Gastrocnemius medialis (tissue), 4 donors: ENCODE measurements at regions not wholly inside any gene's neighbourhood (a gene's known extent, or its start where the extent isn't known, plus 50 kb on each side); places are given as distances from the start of the nearest gene placed in this dataset.

Experiments used
- ATAC-seq, 2 donors: fragments of 150-250 bp; one replicate each; pipeline ENCODE4 v1.9.1; 2016
- DNase-seq, 2 donors: peaks; one replicate each; pipeline ENCODE4 v3.0.0-alpha.2; 2019
- H3K27ac ChIP-seq, 4 donors: fragments of 200-600 bp; sonication (generic); 1 replicate in 1 of 4; 2 replicates in 3 of 4; pipeline ENCODE4 v1.5.1; 2016 to 2018; ENCODE audit warnings: mild to moderate bottlenecking in 2 of 4, moderate library complexity in 1 of 4
- H3K27me3 ChIP-seq, 3 donors: fragments of 200-600 bp; sonication (generic) in 2 of 3; 1 replicate in 1 of 3; 2 replicates in 2 of 3; pipeline versions ENCODE4 v1.5.1 to v1.6.0; 2016 to 2019; ENCODE audit warnings: mild to moderate bottlenecking in 1 of 3, moderate library complexity in 1 of 3
- H3K36me3 ChIP-seq, 2 donors: fragments of 200-600 bp; sonication (generic) in 1 of 2; one replicate each; pipeline ENCODE4 v1.5.1; 2017 to 2018
- H3K4me1 ChIP-seq, 2 donors: fragments of 200-600 bp; sonication (generic) in 1 of 2; one replicate each; pipeline ENCODE4 v1.5.1; 2016 to 2017; ENCODE audit warnings: mild to moderate bottlenecking in 2 of 2
- H3K4me3 ChIP-seq, 4 donors: fragments of 200-600 bp; sonication (generic) in 3 of 4; 1 replicate in 1 of 4; 2 replicates in 3 of 4; pipeline ENCODE4 v1.5.1; 2016 to 2019; ENCODE audit warnings: mild to moderate bottlenecking in 2 of 4
- H3K9me3 ChIP-seq, 3 donors: fragments of 200-600 bp; sonication (generic) in 2 of 3; 1 replicate in 1 of 3; 2 replicates in 2 of 3; pipeline ENCODE4 v1.5.1; 2016 to 2019
- POLR2A ChIP-seq, 2 donors: fragments of 450-650 bp; IDR thresholded peaks; one replicate each; pipeline ENCODE4 v1.6.1; 2017; ENCODE audit warnings: antibody characterized with exemption in 2 of 2, mild to moderate bottlenecking in 2 of 2, moderate library complexity in 2 of 2
- in situ Hi-C, 4 donors: fragments of 200-750 bp; cut with MboI; loops; one replicate each; pipeline versions ENCODE4 v1.15.0 to v1.8.0; 2017; ENCODE audit warnings: low sequenced_read_pairs in 4 of 4
- intact Hi-C: fragments of 100-400 bp; cut with DNase I; formaldehyde crosslinking; loops from one replicate; pipeline ENCODE4 v1.15.1; 2023; ENCODE audit warnings: low total_unique reads
- TF ChIP-seq, protein P1 (sequence below), 5 experiments: fragments of 450-650 bp in 3 of 5; fragments of 200-600 bp in 2 of 5; sonication (generic) in 2 of 5; IDR thresholded peaks in 4 of 5; conservative IDR thresholded peaks in 1 of 5; 1 replicate in 4 of 5; 2 replicates in 1 of 5; pipeline ENCODE4 v1.5.1; 2016 to 2019; ENCODE audit warnings: antibody characterized with exemption in 5 of 5, mild to moderate bottlenecking in 3 of 5, moderate library complexity in 3 of 5

DNA sequence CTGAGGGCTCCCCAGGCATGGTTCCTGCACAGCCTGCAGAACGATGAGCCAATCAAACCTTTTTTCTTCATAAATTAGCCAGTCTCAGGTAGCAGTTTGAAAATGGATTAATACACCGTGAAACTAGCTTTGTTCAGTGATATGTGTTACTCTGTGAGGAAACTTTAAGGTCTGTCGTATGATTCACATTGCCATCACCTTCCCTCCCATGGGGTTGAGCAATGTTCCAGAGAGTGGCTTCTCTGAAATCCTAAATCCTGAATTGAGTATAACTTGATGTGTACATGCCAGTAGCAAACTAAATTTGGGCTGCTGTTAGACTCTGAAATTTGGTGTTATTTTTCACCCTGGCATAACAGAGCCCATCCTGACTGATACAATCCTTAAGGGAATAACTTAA lies 866.4 kb upstream of the C9orf72 start:
- H3K9me3 ChIP-seq, result no peaks in the 10 kb centered on the region
- no peaks in the 10 kb centered on the region for H3K36me3 ChIP-seq
- H3K27me3 ChIP-seq, result no peaks in the 10 kb centered on the region
- TF ChIP-seq, protein P1, sequence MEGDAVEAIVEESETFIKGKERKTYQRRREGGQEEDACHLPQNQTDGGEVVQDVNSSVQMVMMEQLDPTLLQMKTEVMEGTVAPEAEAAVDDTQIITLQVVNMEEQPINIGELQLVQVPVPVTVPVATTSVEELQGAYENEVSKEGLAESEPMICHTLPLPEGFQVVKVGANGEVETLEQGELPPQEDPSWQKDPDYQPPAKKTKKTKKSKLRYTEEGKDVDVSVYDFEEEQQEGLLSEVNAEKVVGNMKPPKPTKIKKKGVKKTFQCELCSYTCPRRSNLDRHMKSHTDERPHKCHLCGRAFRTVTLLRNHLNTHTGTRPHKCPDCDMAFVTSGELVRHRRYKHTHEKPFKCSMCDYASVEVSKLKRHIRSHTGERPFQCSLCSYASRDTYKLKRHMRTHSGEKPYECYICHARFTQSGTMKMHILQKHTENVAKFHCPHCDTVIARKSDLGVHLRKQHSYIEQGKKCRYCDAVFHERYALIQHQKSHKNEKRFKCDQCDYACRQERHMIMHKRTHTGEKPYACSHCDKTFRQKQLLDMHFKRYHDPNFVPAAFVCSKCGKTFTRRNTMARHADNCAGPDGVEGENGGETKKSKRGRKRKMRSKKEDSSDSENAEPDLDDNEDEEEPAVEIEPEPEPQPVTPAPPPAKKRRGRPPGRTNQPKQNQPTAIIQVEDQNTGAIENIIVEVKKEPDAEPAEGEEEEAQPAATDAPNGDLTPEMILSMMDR (IDR thresholded peaks at IDR 0.05 in 4 of 5, conservative IDR thresholded peaks at IDR 0.05 in 1 of 5), result no peak
- no peak for TF ChIP-seq POLR2A (IDR thresholded peaks at IDR 0.05)
- H3K4me3 ChIP-seq, result no peak overlapping the region
- in situ Hi-C loops (no loop called here), intact Hi-C loops (no loop called here)
- no peaks in the 10 kb centered on the region for H3K4me1 ChIP-seq
- no peak overlapping the region for H3K27ac ChIP-seq
- DNase-seq, result no peak
- no peak for ATAC-seq

GRCh38 chr9:28443461-28443860 lies 870.2 kb upstream of the C9orf72 start:
- Histone ChIP-seq H3K36me3 (no peaks in the 10 kb centered on the region), H3K4me1 (no peaks in the 10 kb centered on the region), H3K27ac (no peak overlapping the region), H3K4me3 (no peak overlapping the region), H3K9me3 (no peaks in the 10 kb centered on the region), H3K27me3 (no peaks in the 10 kb centered on the region)
- DNase-seq, result no peak
- ATAC-seq, result no peak
- in situ Hi-C loops (no loop called here), intact Hi-C loops (no loop called here)
- TF ChIP-seq, protein P1 (IDR thresholded peaks at IDR 0.05 in 4 of 5, conservative IDR thresholded peaks at IDR 0.05 in 1 of 5), result no peak
- no peak for TF ChIP-seq POLR2A (IDR thresholded peaks at IDR 0.05)

- in situ Hi-C loops (no loop called here), intact Hi-C loops (no loop called here)
- no peaks in the 10 kb centered on the region for H3K27me3 ChIP-seq
- H3K27ac ChIP-seq, result no peak overlapping the region
- no peaks in the 10 kb centered on the region for H3K4me1 ChIP-seq
- ATAC-seq (no peak), DNase-seq (no peak)
- TF ChIP-seq POLR2A (IDR thresholded peaks at IDR 0.05), result no peak
- TF ChIP-seq, protein P1 (IDR thresholded peaks at IDR 0.05 in 4 of 5, conservative IDR thresholded peaks at IDR 0.05 in 1 of 5), result no peak
- no peak overlapping the region for H3K4me3 ChIP-seq
- H3K36me3 ChIP-seq, result no peaks in the 10 kb centered on the region
- H3K9me3 ChIP-seq, result no peaks in the 10 kb centered on the region
These were observed 871.4 kb upstream of the C9orf72 start for GRCh38 chr9:28444637-28445036.

GRCh38 chr9:28445211-28445610 lies 871.9 kb upstream of the C9orf72 start:
- intact Hi-C loops (no loop called here), in situ Hi-C loops (no loop called here)
- no peaks in the 10 kb centered on the region for H3K9me3 ChIP-seq
- no peak overlapping the region for H3K4me3 ChIP-seq
- no peaks in the 10 kb centered on the region for H3K27me3 ChIP-seq
- no peaks in the 10 kb centered on the region for H3K36me3 ChIP-seq
- no peak overlapping the region for H3K27ac ChIP-seq
- TF ChIP-seq POLR2A (IDR thresholded peaks at IDR 0.05), result no peak
- TF ChIP-seq, protein P1 (IDR thresholded peaks at IDR 0.05 in 4 of 5, conservative IDR thresholded peaks at IDR 0.05 in 1 of 5), result no peak
- DNase-seq (no peak), ATAC-seq (no peak)
- H3K4me1 ChIP-seq, result no peaks in the 10 kb centered on the region

GRCh38 chr9:28453918-28454317 lies 880.6 kb upstream of the C9orf72 start:
- Histone ChIP-seq H3K36me3 (no peaks in the 10 kb centered on the region), H3K9me3 (no peaks in the 10 kb centered on the region), H3K27ac (no peak overlapping the region), H3K4me3 (no peak overlapping the region), H3K4me1 (no peaks in the 10 kb centered on the region), H3K27me3 (no peaks in the 10 kb centered on the region)
- TF ChIP-seq, protein P1 (IDR thresholded peaks at IDR 0.05 in 4 of 5, conservative IDR thresholded peaks at IDR 0.05 in 1 of 5), result no peak
- TF ChIP-seq POLR2A (IDR thresholded peaks at IDR 0.05), result no peak
- intact Hi-C loops, result no loop called here
- ATAC-seq, result no peak
- in situ Hi-C loops, result loop anchor here in 1 of 4 donors (10.0 kb wide), 1 partner anchor 59 kb away; no protein-coding TSS in a partner anchor
- no peak for DNase-seq
